ENCODE measurements at regions not wholly inside any gene's neighbourhood (a gene's known extent, or its start where the extent isn't known, plus 50 kb on each side); places are given as distances from the start of the nearest gene placed in this dataset.
A peak's percentile ranks its signal among the peaks of the same experiment; 100 is the strongest.

DNA sequence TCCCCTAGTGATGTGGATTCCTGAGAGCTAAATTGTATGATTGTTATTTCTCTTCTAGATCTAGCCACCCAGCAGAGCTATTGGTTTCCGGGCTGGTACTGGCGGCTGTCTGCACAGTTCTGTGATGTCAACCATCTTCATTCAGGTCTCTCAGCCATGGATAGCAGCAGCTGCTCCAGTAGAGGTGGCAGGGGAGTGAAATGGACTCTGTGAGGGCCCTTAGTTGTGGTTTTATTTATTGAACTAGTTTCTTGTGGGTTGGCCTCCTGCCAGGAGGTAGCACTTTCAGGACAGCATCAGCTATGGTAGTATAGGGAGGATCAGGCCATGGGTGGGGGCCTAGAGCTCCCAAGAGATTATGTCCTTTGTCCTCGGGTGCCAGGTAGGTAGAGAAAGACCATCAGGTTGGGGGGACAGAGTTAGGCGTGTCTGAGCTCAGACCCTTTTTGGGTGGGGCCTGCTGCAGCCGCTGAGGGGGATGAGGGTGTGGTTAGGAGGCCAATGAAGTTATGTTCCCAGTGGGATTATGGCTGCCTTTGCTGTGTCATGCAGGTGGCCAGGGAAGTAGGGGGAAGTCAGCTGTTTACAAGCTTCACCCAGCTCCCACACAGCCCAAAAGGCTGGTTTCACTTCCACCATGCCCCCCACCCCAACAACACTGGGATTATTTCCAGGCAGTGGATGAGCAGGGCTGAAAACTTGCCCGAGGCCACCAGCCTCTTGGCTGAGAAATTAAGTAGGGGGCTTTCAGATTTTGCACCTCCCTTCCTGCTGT is 55.1 kb upstream of the RGS4 start:
- DNase-seq: no peak

DNA sequence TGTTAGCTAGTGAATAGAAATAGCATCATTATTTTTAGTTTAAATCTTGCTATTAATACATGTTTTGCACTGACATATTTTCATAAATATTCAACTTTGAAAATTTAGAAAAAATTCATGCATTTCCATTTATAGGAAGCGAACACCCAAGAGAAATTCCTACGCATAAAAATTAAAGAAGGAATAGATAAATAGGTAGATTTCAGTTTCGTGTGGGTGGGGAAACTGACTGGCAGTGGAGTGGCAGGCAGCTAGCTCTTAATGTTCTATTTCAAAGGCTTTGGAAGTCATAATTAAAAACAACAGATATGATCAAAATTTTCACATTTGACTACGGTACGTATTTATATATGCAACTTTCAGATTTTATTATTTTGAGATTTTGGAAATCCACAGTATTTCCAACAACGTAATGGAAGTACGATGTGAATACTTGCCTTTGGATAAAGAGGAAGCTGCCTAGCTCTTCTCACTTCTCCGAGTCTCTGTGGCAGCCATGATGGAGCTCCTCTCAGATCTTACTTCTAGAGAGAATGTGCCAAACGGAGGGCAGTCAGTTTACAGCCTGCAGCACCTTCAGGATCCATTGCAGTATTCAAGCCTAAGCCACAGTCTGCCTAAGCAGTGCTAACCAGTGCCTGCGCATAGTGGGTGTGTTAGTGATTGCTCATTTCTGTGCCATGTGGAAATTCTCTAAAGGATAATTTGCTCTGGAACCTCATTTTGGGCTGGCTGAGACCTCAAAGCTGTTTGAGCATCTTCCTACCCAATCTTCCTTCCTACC is 62.9 kb upstream of the RGS4 start:
- no peak for DNase-seq

DNA sequence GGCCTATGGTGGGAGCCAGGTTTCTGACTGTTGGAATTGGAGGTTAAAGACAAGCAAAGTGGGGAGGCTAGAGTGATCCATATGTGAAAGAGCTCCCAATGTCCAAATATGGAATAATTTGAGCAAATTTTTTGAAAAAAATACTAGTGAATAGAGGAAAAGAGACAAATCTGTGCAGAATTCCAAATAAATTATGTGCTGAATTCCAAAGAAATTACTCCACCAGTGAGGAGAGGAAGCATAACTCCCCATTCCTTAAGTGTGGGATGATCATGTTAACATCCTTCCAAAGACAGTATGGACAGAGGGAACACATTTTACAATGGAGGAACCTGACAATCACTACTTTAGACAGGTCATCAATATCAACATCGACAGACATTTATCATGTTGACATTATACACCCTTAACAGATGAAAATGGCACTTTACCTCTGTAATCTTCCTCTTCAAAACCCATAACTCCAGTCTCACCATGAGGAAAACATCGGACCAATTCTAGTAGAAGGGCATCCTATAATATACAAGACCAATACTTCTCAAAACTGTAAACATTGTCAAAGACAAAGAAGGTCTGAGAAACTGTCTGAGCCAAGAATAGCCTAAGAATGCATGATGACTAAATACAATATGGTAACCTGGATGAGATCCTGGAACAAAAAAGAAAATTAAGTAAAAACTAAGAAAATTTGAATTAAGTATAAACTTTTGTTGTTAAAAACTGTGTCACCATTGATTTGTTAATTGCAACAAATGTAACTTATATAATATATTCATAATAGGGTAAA is 71.5 kb upstream of the RGS4 start:
- no peak for DNase-seq

DNA sequence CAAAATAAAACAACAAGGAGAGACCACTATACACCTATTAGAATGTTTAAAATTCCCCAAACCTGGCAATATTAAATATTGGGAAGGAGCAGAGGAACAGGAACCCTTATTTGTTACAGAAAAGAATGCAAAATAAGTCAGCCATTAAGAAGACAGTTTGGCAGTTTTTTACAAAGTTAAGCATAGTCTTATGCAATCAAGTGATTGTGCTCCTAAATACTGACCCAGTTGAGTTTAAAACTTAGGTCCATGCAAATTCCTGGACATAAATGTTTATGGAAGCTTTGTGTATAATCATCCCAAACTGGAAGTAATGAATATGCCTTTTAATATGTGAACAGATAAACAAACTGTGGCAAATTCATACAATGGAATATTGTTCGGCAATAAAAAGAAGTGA is 72.9 kb upstream of the RGS4 start:
- DNase-seq: no peak

DNA sequence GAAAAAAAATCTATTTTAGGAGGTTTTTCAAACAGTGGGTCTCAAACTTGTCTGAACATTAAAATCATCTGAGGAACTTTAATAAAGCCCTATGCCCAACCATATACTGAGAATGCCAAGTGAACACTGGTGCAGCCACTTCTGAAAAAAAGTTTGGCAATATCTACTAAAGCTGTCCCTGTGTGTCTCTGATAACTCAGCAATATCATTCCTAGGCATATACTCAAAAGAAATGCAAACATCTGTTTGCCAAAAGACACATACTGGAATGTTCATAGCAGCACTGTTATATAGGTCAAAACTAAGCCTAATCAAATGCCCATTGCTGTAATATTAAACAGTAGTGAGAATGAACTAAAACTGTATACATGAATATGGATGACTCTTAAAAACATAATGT is 74.2 kb upstream of the RGS4 start:
- DNase-seq: no peak

DNA sequence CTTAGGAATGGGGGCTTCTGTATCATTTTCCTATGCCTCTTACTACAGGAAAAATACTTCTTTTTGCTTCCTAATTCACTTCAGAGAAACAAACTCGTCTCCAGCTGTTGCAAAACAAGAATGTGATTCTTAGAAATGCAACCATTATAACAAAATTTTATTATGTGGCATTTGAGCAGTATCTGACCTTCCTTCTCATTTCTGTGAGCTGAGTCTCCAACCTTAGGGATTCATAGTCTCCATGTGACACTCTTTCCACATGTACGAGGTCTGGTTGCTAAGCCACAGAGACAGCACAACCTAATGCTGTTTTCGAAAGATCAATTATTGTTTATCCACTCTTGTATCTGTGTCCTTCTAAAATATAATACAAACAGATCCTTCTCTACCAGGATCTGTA is 75.3 kb upstream of the RGS4 start:
- DNase-seq: no peak

DNA sequence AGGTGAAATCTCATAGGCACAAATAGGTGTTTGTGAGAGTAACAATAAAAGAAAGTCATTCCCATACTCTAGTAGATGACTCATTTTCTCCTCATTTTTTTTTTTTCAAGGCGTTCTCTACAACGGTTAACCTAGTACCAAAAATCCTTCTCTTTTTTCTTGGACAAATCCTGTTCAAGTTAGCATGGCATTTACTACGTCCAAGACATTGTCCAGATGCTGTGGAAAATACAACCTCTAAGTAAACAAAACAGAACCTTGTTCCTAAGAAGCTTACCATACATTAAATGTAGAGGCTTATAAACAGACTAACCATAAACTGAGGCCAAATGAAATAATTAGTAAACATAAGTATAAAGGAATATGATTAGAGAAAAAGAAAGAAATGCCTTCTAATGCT is 76.2 kb upstream of the RGS4 start:
- DNase-seq: no peak

DNA sequence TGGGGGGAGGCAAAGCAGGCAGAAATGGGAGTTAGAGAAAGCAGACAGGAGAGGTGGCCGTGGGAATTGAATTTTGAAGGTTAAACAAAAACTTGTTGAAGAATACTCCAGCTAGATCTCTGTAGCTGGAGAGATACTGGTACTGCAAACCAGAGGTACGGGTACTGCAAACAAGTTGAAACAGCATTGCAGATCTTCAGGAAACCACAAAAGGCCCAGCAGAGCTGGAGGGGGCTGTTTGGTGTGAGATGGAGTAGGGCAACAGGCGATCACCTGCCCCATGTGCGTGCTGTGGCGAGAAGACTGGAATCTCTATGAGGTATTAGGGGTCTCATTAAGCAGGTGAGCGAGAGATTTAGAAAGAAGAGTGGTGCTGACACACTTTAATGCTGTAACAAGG is 77.7 kb upstream of the RGS4 start:
- no peak for DNase-seq

DNA sequence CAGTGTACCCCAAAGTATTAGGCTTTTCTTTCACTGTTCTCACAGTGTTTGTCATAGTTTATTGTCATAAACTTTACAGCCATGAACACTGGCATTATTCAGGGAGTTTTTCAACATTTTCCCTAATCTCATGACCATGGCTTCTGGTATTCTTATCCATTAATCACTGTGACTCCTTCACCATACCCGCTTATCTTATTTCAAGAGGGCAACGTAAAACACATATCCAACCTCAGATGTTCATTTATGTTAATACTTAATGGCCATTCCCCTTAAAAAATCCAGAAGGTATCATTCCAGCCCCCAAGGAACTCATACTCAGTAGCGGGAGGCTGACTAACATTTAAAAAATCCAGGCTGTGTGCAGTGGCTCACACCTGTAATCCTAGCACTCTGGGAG is 78.5 kb upstream of the RGS4 start:
- DNase-seq: no peak

DNA sequence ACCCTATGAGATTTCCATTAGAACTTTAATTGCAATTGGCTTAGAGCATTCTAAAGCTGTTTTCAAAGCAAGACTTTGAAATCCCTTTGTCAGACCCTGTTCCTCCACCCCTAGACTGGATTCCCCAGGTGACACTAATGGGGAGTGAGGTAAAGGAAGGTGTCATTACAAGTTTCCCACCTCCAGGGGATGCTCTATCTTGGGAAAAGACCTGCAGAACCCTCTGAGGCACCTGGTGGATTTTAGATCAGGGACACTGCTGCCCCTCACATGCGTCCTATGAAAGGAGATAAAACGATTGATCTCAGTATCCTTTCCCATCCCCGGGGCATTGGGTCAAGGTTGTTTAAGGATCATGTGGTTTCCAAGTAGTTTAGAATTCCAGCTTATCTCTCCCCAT is 80.3 kb upstream of the RGS4 start:
- no peak for DNase-seq

DNA sequence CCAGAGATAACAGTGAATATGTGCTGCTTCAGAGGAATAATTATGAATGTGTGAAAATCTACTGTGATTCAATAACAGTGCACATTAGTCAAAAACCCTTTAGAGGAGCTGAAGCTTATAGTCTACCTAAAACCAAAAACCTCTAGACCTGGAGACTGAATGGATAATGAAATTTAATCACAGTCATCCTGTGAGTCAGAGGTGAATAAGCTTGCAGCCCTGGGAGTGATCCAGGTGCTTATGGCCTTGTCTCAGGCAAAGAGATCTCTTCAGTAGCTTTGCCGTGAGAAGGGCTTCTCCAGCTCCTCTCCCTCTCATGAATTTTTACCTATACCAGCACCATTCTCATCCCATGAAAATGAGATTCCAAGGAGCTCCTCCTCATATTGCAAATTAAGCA is 81.3 kb upstream of the RGS4 start:
- no peak for DNase-seq

DNA sequence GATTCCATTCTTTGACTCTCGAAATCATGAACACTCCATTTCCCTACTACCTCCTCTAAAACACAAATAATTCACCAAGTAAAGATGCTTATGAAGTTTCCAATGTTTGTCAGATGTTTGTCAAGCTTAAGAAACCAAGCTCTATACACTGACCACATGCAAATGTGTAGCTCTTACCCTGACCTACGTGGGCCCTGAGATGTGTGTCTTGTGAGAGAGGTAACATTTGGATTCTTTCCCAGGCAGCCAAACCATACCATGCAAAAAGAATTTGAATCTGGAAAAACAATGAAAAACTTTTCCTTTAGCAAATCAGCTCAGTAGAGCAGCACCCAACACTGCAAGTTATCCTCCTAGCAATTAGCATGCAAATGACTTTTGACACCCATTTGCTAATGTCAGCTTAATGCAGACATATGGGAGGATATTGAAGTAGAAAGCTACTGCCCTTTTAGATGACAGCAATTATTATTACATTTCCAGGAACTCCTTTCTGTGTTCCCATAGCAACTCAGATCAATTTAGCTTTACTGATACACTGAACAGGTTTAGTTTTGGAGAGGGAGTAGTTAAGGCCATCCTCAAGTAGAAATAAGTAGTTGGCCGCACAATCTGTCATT is 83.2 kb upstream of the RGS4 start:
- no peak for DNase-seq

DNA sequence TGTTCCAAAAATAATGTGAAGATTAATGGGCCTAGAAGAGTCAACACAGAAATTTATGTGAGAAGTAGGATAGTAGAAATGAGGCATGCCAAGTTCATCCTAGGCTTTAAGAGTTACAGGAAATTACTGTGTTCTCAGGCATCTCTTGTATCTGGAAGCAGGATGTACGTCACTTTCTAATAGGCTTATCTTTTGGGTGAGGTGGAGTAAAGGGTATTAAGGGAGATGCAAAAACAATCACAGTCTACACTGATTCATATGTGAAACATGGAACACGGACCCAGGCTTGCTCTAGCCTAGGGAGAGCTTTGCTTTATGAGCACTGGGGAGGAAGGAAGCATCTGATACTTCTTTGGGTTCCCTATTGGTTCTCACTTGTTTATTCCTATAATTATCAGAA is 84.5 kb upstream of the RGS4 start:
- no peak for DNase-seq

DNA sequence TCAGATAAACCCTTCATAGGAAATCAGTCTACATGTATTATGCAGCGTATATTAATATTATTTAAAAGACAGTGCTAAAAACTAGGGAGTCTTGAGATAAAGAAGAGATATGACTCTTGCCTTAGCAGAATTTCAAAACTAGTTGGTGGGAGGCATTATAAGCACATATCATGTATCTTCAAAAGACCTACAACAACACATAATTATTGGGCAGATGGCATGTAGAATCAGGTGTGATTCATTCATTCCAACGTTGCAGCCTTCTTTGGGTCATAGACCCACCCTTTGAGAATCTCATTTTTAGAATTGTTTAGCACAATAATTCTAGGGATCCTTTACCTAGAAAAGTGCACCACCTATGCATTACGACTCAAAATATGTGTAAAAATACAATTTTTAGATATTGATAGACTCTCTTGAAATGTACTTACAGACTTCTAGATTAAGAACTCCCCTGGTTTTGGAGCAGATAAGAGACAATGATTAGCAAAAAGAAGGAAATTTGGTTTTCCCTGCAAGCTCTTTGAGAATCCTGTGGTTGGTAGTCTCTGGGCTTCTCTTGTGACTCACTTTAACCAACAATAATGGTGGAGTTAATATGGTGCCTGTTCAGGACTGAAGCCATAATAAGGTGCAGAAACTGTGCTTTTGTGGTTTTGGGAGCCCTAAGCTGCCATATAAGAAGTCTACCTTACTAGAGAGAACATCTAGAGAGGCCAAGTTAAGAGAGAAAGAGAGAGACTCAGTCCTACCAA is 85.3 kb upstream of the RGS4 start:
- DNase-seq: no peak

DNA sequence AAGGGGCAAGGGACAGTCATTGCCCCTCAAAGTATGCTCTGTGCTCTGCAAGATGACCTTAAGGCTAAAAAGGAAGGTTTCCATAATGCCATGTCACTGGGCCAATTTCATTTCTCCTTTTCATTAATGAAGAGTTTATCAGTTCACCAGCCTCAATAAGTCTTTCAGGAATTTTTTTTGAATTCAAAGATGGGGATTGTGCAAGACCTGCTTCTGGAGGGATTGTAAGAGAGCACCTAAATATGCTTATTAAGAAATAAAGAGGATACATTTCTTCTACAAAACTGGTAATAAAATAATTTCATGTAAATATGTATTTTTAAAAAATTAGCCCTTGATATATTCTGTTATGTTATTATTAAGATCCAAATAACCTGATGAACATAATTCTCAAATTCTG is 86.8 kb upstream of the RGS4 start:
- DNase-seq: no peak

DNA sequence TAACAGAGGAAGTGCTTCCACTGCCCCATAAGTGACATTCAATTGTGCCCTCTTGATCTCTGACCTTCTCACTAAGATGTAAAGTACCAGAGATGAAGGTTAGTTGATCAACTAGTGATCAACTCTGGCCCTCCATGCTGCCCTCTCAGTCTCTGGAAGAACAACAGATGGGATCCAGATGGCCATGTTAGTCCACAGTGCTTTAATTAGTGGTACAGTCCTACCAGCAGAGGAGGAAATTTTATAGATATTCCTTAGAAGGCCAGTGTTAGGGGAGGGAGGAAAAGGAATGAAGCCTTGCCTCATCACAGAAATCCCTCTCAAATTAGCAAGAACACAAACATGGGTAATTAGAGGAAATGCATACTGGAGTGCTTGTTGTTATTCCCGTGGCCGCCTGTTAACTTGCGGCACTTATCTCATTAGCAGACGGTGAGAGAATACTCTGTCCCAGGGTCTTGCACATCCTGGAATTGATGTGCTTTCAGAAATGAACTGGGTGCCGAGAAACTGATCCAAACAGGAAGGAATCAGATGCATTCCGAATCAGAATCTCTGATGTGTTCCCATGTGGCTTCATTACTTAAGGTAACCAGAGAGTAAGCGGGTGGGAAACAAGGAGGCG is 91.1 kb upstream of the RGS4 start:
- DNase-seq: peak; percentile 90

DNA sequence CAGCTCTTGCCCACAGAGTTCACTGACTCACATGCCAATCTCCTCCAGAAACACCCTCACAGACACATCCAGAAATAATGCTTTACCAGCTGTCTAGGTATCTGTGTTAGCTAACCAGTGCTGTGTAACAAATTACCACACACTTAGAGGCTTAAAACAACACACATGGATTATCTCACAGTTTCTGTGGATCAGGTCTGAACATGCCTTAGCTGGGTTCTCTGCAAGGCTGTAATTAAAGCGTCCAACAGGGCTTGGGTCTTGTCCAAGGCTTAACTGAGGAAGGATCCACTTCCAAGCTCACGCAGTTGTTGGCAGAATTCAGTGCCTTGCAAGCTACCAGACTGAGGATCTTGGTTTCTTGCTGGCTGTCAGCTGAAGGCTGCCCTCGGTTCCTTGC is 92.5 kb upstream of the RGS4 start:
- peak; percentile 67 for DNase-seq

DNA sequence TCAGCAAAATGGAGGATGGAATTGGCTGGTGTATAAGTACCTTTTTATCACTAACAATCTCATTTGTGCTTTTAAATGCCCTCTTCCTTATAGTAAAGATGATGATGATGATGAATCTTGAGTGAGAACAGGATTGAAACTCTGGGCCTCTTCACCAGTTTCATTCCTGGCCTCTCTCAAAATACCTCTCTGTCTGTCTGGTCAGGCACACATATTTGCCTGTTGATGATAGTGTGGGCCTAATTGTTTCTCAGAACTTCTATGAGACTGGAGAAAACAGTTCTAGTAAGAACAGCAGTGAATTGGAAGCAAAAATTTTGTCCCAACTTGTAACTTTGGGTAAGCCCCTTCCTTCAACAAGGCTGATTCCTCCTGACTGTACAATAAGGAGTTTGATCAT is 94.4 kb upstream of the RGS4 start:
- DNase-seq: no peak

DNA sequence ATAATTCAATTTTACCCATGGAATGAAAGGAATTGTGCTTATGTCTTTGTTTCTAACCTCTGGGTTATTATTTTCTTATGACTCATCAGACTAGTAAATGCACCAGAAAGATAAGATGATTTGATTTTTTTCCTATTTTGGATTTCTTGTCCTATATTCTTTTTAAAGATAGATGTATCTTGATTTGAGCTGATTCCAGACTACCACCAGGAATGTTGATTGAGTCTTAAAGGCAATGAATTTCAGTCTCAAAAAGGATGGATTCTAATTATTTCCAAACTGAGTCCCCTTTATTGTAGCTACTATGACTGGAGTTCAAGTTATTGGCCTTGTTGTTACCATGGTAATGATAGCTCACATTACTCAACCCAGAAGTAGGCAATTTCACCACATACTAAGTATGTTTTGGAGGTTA is 95.8 kb upstream of the RGS4 start:
- no peak for DNase-seq

DNA sequence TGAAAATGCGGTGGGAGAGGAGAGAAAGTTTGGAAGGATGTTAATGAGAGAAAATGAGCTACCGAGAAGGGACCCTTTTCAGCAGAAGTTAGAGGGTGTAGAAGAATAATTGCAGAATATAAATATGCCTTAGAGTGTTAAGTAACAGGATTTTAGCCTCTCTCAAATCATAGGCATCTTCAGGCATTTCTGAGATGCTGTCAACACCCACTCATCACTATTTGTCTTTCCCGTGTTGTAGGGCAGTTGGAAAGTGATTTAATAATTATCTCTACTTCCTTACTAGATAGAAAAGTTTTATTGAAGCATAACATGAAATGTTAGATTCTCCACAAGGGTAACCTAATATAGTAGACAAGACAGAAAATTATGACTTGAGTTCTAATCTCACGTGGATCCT is 96.4 kb upstream of the RGS4 start:
- DNase-seq: no peak

DNA sequence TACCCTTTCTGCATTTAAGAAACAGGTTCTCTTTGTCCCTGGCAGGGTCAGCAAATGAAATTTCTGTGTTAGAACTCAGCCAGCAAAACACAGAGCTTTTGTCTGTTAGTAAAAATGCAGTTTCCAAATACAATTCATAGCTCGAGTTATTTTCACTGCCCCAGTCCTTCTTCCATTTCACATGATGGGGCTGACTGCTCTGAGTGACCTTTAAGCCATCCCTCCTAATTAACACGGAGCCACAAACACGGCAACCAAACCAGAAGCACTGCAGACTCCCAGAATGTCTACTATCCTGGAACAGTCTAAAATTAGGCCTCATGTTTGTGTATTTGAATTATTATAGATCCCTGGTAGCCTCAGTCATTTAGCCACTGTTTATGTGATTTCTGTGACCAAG is 99.1 kb upstream of the RGS4 start:
- no peak for DNase-seq

DNA sequence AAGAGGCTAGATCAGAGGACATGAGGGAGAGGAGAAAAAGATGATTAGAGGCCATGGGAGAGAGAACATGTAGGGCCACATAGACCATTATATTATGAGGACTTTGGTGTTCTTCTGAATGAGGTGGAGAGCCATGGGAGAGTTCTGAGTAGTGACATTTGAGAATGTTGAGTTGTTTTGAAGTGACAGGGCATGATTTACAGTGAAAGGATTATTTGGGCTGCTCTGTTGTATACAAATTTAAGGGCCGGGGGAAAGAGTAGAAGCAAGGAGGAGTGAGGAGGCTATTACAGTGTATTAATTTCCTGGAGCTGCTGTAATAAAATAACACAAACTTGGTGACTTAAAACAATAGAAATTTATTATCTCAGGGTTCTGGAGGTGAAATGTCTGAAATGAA is 102.5 kb upstream of the RGS4 start:
- DNase-seq: no peak
